ENCODE measurements at regions not wholly inside any gene's neighbourhood (a gene's known extent, or its start where the extent isn't known, plus 50 kb on each side); places are given as distances from the start of the nearest gene placed in this dataset.

DNA sequence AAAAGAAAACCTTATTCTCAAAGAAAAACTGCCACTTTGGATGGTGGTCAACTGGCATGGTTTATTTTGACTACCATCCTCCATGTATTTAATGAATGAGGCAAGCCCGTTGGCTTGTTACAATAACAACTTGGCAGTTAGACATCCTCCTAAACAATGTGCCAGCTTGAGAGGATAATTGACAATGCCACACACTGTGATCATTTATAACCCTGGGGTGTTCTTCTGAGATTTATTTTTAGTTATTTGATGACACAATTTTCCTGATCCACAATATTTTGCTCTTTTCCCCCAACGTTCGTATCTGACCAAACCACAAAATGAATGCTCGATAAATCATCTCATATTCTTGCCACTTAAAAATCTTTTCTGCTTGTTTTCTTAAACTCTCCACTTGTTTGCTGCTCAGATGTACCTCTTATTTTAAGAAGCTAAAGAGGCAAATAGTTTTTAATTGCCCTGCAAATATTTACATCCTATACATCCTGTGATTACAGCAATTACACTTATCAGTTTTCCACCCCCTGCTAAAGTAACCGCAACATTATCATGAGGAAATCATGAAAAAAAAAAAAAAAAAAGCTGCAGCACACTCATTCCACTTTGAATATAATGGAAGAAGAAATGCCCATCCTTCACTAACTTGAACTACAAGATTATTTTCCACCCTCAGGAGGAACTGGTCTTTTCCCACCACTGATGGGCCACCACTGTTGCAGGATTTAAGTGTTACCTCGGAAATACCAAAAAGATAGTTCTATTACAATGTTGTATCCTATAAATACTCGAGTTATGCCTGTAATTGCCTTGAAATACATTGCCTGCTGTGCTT lies 119.9 kb downstream of the MBL2 start:
- no peak for TF ChIP-seq MAFK (IDR thresholded peaks at IDR 0.05; ENCODE audit: low read depth, low read length)
- TF ChIP-seq, protein P1, sequence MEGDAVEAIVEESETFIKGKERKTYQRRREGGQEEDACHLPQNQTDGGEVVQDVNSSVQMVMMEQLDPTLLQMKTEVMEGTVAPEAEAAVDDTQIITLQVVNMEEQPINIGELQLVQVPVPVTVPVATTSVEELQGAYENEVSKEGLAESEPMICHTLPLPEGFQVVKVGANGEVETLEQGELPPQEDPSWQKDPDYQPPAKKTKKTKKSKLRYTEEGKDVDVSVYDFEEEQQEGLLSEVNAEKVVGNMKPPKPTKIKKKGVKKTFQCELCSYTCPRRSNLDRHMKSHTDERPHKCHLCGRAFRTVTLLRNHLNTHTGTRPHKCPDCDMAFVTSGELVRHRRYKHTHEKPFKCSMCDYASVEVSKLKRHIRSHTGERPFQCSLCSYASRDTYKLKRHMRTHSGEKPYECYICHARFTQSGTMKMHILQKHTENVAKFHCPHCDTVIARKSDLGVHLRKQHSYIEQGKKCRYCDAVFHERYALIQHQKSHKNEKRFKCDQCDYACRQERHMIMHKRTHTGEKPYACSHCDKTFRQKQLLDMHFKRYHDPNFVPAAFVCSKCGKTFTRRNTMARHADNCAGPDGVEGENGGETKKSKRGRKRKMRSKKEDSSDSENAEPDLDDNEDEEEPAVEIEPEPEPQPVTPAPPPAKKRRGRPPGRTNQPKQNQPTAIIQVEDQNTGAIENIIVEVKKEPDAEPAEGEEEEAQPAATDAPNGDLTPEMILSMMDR (conservative IDR thresholded peaks at IDR 0.05; ENCODE audit: low read depth, low read length) = no peak
- TF ChIP-seq CEBPB (IDR thresholded peaks at IDR 0.05; ENCODE audit: low read depth, low read length) = no peak
- TF ChIP-seq FOS (IDR thresholded peaks at IDR 0.05; ENCODE audit: low read depth, low read length) = no peak
- TF ChIP-seq POLR2A (IDR thresholded peaks at IDR 0.05; ENCODE audit: low read depth, low read length) = no peak
- no peak for TF ChIP-seq SMC3 (IDR thresholded peaks at IDR 0.05; ENCODE audit: low read depth, low read length)

Data from IMR-90 (cell line).